ENCODE measurements at regions not wholly inside any gene's neighbourhood (a gene's known extent, or its start where the extent isn't known, plus 50 kb on each side); places are given as distances from the start of the nearest gene placed in this dataset.
"Not testable (repeated sequence)": the region's sequence is repeated elsewhere in the genome, so short reads cannot be mapped to it uniquely, and the experiment has no call there.

DNA sequence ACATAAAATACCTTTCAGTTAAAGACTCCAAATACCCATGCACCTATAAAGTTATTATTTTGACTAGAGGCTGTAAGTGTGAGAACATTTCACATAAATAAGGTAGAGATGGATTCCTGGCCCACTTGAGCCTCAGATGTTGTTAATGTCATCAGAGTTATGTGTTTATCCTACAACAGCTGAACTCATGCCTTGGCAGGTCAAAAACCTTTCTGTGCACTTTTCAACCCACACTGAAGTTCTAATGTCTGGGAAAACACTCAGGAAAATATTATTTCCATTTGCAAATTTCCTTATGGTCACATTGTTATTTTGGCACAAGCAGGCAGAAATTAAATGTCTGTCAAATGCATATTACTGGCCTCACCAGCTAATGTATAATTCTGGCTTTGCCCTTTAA is 209.2 kb downstream of the LNPK start:
- TF ChIP-seq, protein P1, sequence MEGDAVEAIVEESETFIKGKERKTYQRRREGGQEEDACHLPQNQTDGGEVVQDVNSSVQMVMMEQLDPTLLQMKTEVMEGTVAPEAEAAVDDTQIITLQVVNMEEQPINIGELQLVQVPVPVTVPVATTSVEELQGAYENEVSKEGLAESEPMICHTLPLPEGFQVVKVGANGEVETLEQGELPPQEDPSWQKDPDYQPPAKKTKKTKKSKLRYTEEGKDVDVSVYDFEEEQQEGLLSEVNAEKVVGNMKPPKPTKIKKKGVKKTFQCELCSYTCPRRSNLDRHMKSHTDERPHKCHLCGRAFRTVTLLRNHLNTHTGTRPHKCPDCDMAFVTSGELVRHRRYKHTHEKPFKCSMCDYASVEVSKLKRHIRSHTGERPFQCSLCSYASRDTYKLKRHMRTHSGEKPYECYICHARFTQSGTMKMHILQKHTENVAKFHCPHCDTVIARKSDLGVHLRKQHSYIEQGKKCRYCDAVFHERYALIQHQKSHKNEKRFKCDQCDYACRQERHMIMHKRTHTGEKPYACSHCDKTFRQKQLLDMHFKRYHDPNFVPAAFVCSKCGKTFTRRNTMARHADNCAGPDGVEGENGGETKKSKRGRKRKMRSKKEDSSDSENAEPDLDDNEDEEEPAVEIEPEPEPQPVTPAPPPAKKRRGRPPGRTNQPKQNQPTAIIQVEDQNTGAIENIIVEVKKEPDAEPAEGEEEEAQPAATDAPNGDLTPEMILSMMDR (IDR thresholded peaks at IDR 0.05) = no peak
- H3K36me3 ChIP-seq (ENCODE audit: control insufficient read depth, insufficient read depth, low read length) = no peaks in the 10 kb centered on the region
- no peaks in the 10 kb centered on the region for H3K9me3 ChIP-seq (ENCODE audit: control insufficient read depth, low read length)
- no peak overlapping the region for H3K4me2 ChIP-seq (ENCODE audit: low read length)
- H2AFZ ChIP-seq = no peak overlapping the region
- H3K27me3 ChIP-seq (ENCODE audit: control insufficient read depth, insufficient read depth, low read length) = no peaks in the 10 kb centered on the region
- H3K9ac ChIP-seq = no peak overlapping the region
- no peak overlapping the region for H3K27ac ChIP-seq
- no peak overlapping the region for H3K4me3 ChIP-seq (ENCODE audit: low read depth, low read length)
- no peaks in the 10 kb centered on the region for H3K79me2 ChIP-seq
- H3K4me1 ChIP-seq = no peaks in the 10 kb centered on the region

- H3K9me3 ChIP-seq (ENCODE audit: control insufficient read depth, low read length) = no peaks in the 10 kb centered on the region
- no peaks in the 10 kb centered on the region for H3K27me3 ChIP-seq (ENCODE audit: control insufficient read depth, insufficient read depth, low read length)
- H3K4me2 ChIP-seq (ENCODE audit: low read length) = no peak overlapping the region
- no peak overlapping the region for H2AFZ ChIP-seq
- no peak overlapping the region for H3K4me3 ChIP-seq (ENCODE audit: low read depth, low read length)
- H3K9ac ChIP-seq = no peak overlapping the region
- H3K79me2 ChIP-seq = no peaks in the 10 kb centered on the region
- no peak overlapping the region for H3K27ac ChIP-seq
- TF ChIP-seq, protein P1 (IDR thresholded peaks at IDR 0.05) = no peak
- no peaks in the 10 kb centered on the region for H3K4me1 ChIP-seq
- H3K36me3 ChIP-seq (ENCODE audit: control insufficient read depth, insufficient read depth, low read length) = no peaks in the 10 kb centered on the region
Observed at GRCh38 chr2:175792199-175792598, 209.9 kb downstream of the LNPK start.

- H3K4me2 ChIP-seq (ENCODE audit: low read length) = no peak overlapping the region
- H3K27me3 ChIP-seq (ENCODE audit: control insufficient read depth, insufficient read depth, low read length) = no peaks in the 10 kb centered on the region
- TF ChIP-seq, protein P1 (IDR thresholded peaks at IDR 0.05) = no peak
- H3K9ac ChIP-seq = no peak overlapping the region
- no peaks in the 10 kb centered on the region for H3K36me3 ChIP-seq (ENCODE audit: control insufficient read depth, insufficient read depth, low read length)
- no peaks in the 10 kb centered on the region for H3K9me3 ChIP-seq (ENCODE audit: control insufficient read depth, low read length)
- H2AFZ ChIP-seq = no peak overlapping the region
- no peak overlapping the region for H3K4me3 ChIP-seq (ENCODE audit: low read depth, low read length)
- H3K27ac ChIP-seq = no peak overlapping the region
- H3K79me2 ChIP-seq = no peaks in the 10 kb centered on the region
- no peaks in the 10 kb centered on the region for H3K4me1 ChIP-seq
Observed at GRCh38 chr2:175786471-175787124, 215.5 kb downstream of the LNPK start.

GRCh38 chr2:175777337-175777736 is 224.7 kb downstream of the LNPK start:
- H3K4me2 ChIP-seq (ENCODE audit: low read length); H3K79me2 ChIP-seq; H3K27ac ChIP-seq; H3K9ac ChIP-seq; H3K36me3 ChIP-seq (ENCODE audit: control insufficient read depth, insufficient read depth, low read length); H2AFZ ChIP-seq; H3K27me3 ChIP-seq (ENCODE audit: control insufficient read depth, insufficient read depth, low read length); H3K4me1 ChIP-seq; H3K9me3 ChIP-seq (ENCODE audit: control insufficient read depth, low read length); H3K4me3 ChIP-seq (ENCODE audit: low read depth, low read length): not testable (repeated sequence)

- H3K9me3 ChIP-seq (ENCODE audit: control insufficient read depth, low read length) = no peaks in the 10 kb centered on the region
- no peak overlapping the region for H3K9ac ChIP-seq
- H3K4me2 ChIP-seq (ENCODE audit: low read length) = no peak overlapping the region
- no peaks in the 10 kb centered on the region for H3K36me3 ChIP-seq (ENCODE audit: control insufficient read depth, insufficient read depth, low read length)
- H3K27me3 ChIP-seq (ENCODE audit: control insufficient read depth, insufficient read depth, low read length) = no peaks in the 10 kb centered on the region
- no peak overlapping the region for H2AFZ ChIP-seq
- no peaks in the 10 kb centered on the region for H3K4me1 ChIP-seq
- H3K4me3 ChIP-seq (ENCODE audit: low read depth, low read length) = no peak overlapping the region
- H3K27ac ChIP-seq = no peak overlapping the region
- TF ChIP-seq, protein P1 (IDR thresholded peaks at IDR 0.05) = no peak
- no peaks in the 10 kb centered on the region for H3K79me2 ChIP-seq
Observed at GRCh38 chr2:175769200-175769599, 232.9 kb downstream of the LNPK start.

Measured in parathyroid adenoma (tissue), 2 donors.